ENCODE measurements at regions not wholly inside any gene's neighbourhood (a gene's known extent, or its start where the extent isn't known, plus 50 kb on each side); places are given as distances from the start of the nearest gene placed in this dataset.
"Not testable (repeated sequence)": the region's sequence is repeated elsewhere in the genome, so short reads cannot be mapped to it uniquely, and the experiment has no call there.

- DNase-seq, result no peak
- no peak overlapping the region for H3K27ac ChIP-seq (ENCODE audit: low read length)
- H3K9me3 ChIP-seq (replicated peaks; ENCODE audit: control insufficient read depth, low read depth, low read length), result peaks cover 2% of the 10 kb centered on the region
- no peaks in the 10 kb centered on the region for H3K36me3 ChIP-seq (ENCODE audit: control insufficient read depth, insufficient read depth, low read length)
- no peaks in the 10 kb centered on the region for H3K4me1 ChIP-seq (ENCODE audit: control insufficient read depth, insufficient read depth, low read length)
- WGBS (ENCODE audit: insufficient coverage), result 67% methylated on average over 1 of the region's 2 CpGs
- H3K4me3 ChIP-seq (ENCODE audit: low read length), result no peak overlapping the region
- peaks cover 3% of the 10 kb centered on the region for H3K27me3 ChIP-seq (ENCODE audit: control insufficient read depth, insufficient read depth, low read length)
Observed at GRCh38 chr4:77263247-77263646, 106.2 kb downstream of the CCNG2 start.

- H3K4me1 ChIP-seq (ENCODE audit: control insufficient read depth, insufficient read depth, low read length); H3K4me3 ChIP-seq (ENCODE audit: low read length); H3K27me3 ChIP-seq (ENCODE audit: control insufficient read depth, insufficient read depth, low read length); H3K27ac ChIP-seq (ENCODE audit: low read length); DNase-seq; H3K36me3 ChIP-seq (ENCODE audit: control insufficient read depth, insufficient read depth, low read length); H3K9me3 ChIP-seq (replicated peaks; ENCODE audit: control insufficient read depth, low read depth, low read length): not testable (repeated sequence)
- 100% methylated on average over 1 of the region's 4 CpGs for WGBS (ENCODE audit: insufficient coverage)
Observed at GRCh38 chr4:77263976-77264375, 107.0 kb downstream of the CCNG2 start.

- H3K27ac ChIP-seq (ENCODE audit: low read length), result no peak overlapping the region
- DNase-seq, result no peak
- H3K4me3 ChIP-seq (ENCODE audit: low read length), result no peak overlapping the region
- H3K9me3 ChIP-seq (replicated peaks; ENCODE audit: control insufficient read depth, low read depth, low read length), result peaks cover 2% of the 10 kb centered on the region
- no peaks in the 10 kb centered on the region for H3K4me1 ChIP-seq (ENCODE audit: control insufficient read depth, insufficient read depth, low read length)
- H3K36me3 ChIP-seq (ENCODE audit: control insufficient read depth, insufficient read depth, low read length), result no peaks in the 10 kb centered on the region
- WGBS (ENCODE audit: insufficient coverage), result no CpG with 5 or more reads among the region's 2 CpGs
- peaks cover 3% of the 10 kb centered on the region for H3K27me3 ChIP-seq (ENCODE audit: control insufficient read depth, insufficient read depth, low read length)
Observed at GRCh38 chr4:77264826-77265225, 107.8 kb downstream of the CCNG2 start.

GRCh38 chr4:77268108-77268507, 111.1 kb downstream of the CCNG2 start:
- H3K36me3 ChIP-seq (ENCODE audit: control insufficient read depth, insufficient read depth, low read length), result no peaks in the 10 kb centered on the region
- DNase-seq, result no peak
- peaks cover 3% of the 10 kb centered on the region for H3K27me3 ChIP-seq (ENCODE audit: control insufficient read depth, insufficient read depth, low read length)
- no peak overlapping the region for H3K27ac ChIP-seq (ENCODE audit: low read length)
- no peak overlapping the region for H3K4me3 ChIP-seq (ENCODE audit: low read length)
- no peaks in the 10 kb centered on the region for H3K4me1 ChIP-seq (ENCODE audit: control insufficient read depth, insufficient read depth, low read length)
- WGBS (ENCODE audit: insufficient coverage), result 69% methylated on average over 2 of the region's 2 CpGs
- peaks cover 2% of the 10 kb centered on the region for H3K9me3 ChIP-seq (replicated peaks; ENCODE audit: control insufficient read depth, low read depth, low read length)

- Histone ChIP-seq H3K36me3 (ENCODE audit: control insufficient read depth, insufficient read depth, low read length) (no peaks in the 10 kb centered on the region), H3K27ac (ENCODE audit: low read length) (no peak overlapping the region)
- no CpG with 5 or more reads among the region's 1 CpG for WGBS (ENCODE audit: insufficient coverage)
Observed at GRCh38 chr4:77269505-77269904, 112.5 kb downstream of the CCNG2 start.

GRCh38 chr4:77273412-77273811, 116.4 kb downstream of the CCNG2 start:
- no peaks in the 10 kb centered on the region for H3K4me1 ChIP-seq (ENCODE audit: control insufficient read depth, insufficient read depth, low read length)
- no peak overlapping the region for H3K27ac ChIP-seq (ENCODE audit: low read length)
- H3K36me3 ChIP-seq (ENCODE audit: control insufficient read depth, insufficient read depth, low read length), result no peaks in the 10 kb centered on the region
- DNase-seq, result no peak
- H3K27me3 ChIP-seq (ENCODE audit: control insufficient read depth, insufficient read depth, low read length), result no peaks in the 10 kb centered on the region
- H3K4me3 ChIP-seq (ENCODE audit: low read length), result no peak overlapping the region
- H3K9me3 ChIP-seq (replicated peaks; ENCODE audit: control insufficient read depth, low read depth, low read length), result no peaks in the 10 kb centered on the region
- WGBS (ENCODE audit: insufficient coverage), result 62% methylated on average over 2 of the region's 2 CpGs

More at GRCh38 chr4:77269505-77269904, 112.5 kb downstream of the CCNG2 start:
- Histone ChIP-seq H3K27me3 (ENCODE audit: control insufficient read depth, insufficient read depth, low read length) (peaks cover 3% of the 10 kb centered on the region), H3K4me1 (ENCODE audit: control insufficient read depth, insufficient read depth, low read length) (no peaks in the 10 kb centered on the region), H3K9me3 (replicated peaks; ENCODE audit: control insufficient read depth, low read depth, low read length) (no peaks in the 10 kb centered on the region), H3K4me3 (ENCODE audit: low read length) (no peak overlapping the region)
- no peak for DNase-seq

GRCh38 chr4:77279114-77279513, 122.1 kb downstream of the CCNG2 start:
- not testable (repeated sequence) for H3K4me3 ChIP-seq (ENCODE audit: low read length); H3K36me3 ChIP-seq (ENCODE audit: control insufficient read depth, insufficient read depth, low read length); H3K27ac ChIP-seq (ENCODE audit: low read length); DNase-seq; H3K9me3 ChIP-seq (replicated peaks; ENCODE audit: control insufficient read depth, low read depth, low read length); H3K27me3 ChIP-seq (ENCODE audit: control insufficient read depth, insufficient read depth, low read length); H3K4me1 ChIP-seq (ENCODE audit: control insufficient read depth, insufficient read depth, low read length)
- WGBS (ENCODE audit: insufficient coverage), result 80% methylated on average over 1 of the region's 2 CpGs

GRCh38 chr4:77282305-77282704, 125.3 kb downstream of the CCNG2 start:
- DNase-seq, result no peak
- Histone ChIP-seq H3K9me3 (replicated peaks; ENCODE audit: control insufficient read depth, low read depth, low read length) (no peaks in the 10 kb centered on the region), H3K4me3 (ENCODE audit: low read length) (no peak overlapping the region), H3K4me1 (ENCODE audit: control insufficient read depth, insufficient read depth, low read length) (no peaks in the 10 kb centered on the region), H3K27me3 (ENCODE audit: control insufficient read depth, insufficient read depth, low read length) (peaks cover 2% of the 10 kb centered on the region), H3K27ac (ENCODE audit: low read length) (no peak overlapping the region), H3K36me3 (ENCODE audit: control insufficient read depth, insufficient read depth, low read length) (no peaks in the 10 kb centered on the region)
- 40% methylated on average over 1 of the region's 3 CpGs for WGBS (ENCODE audit: insufficient coverage)

- 50% methylated on average over 1 of the region's 2 CpGs for WGBS (ENCODE audit: insufficient coverage)
Observed at GRCh38 chr4:77284036-77284435, 127.0 kb downstream of the CCNG2 start.

GRCh38 chr4:77286906-77287305, 129.9 kb downstream of the CCNG2 start:
- Histone ChIP-seq H3K4me3 (ENCODE audit: low read length) (no peak overlapping the region), H3K36me3 (ENCODE audit: control insufficient read depth, insufficient read depth, low read length) (no peaks in the 10 kb centered on the region), H3K27ac (ENCODE audit: low read length) (no peak overlapping the region), H3K4me1 (ENCODE audit: control insufficient read depth, insufficient read depth, low read length) (no peaks in the 10 kb centered on the region), H3K27me3 (ENCODE audit: control insufficient read depth, insufficient read depth, low read length) (peaks cover 2% of the 10 kb centered on the region), H3K9me3 (replicated peaks; ENCODE audit: control insufficient read depth, low read depth, low read length) (no peaks in the 10 kb centered on the region)
- no peak for DNase-seq
- WGBS (ENCODE audit: insufficient coverage), result no CpG with 5 or more reads among the region's 1 CpG

More at GRCh38 chr4:77284036-77284435, 127.0 kb downstream of the CCNG2 start:
- DNase-seq, result no peak
- Histone ChIP-seq H3K4me1 (ENCODE audit: control insufficient read depth, insufficient read depth, low read length) (no peaks in the 10 kb centered on the region), H3K27ac (ENCODE audit: low read length) (no peak overlapping the region), H3K9me3 (replicated peaks; ENCODE audit: control insufficient read depth, low read depth, low read length) (no peaks in the 10 kb centered on the region), H3K27me3 (ENCODE audit: control insufficient read depth, insufficient read depth, low read length) (peaks cover 2% of the 10 kb centered on the region), H3K36me3 (ENCODE audit: control insufficient read depth, insufficient read depth, low read length) (no peaks in the 10 kb centered on the region), H3K4me3 (ENCODE audit: low read length) (no peak overlapping the region)

GRCh38 chr4:77293426-77293825, 136.4 kb downstream of the CCNG2 start:
- Histone ChIP-seq H3K9me3 (replicated peaks; ENCODE audit: control insufficient read depth, low read depth, low read length) (no peaks in the 10 kb centered on the region), H3K4me3 (ENCODE audit: low read length) (no peak overlapping the region), H3K4me1 (ENCODE audit: control insufficient read depth, insufficient read depth, low read length) (no peaks in the 10 kb centered on the region), H3K36me3 (ENCODE audit: control insufficient read depth, insufficient read depth, low read length) (no peaks in the 10 kb centered on the region), H3K27ac (ENCODE audit: low read length) (no peak overlapping the region), H3K27me3 (ENCODE audit: control insufficient read depth, insufficient read depth, low read length) (no peaks in the 10 kb centered on the region)
- no peak for DNase-seq

All from muscle of leg (tissue), 3 donors.